WERI-Rb-1 (cell line): ENCODE measurements at regions not wholly inside any gene's neighbourhood (a gene's known extent, or its start where the extent isn't known, plus 50 kb on each side); places are given as distances from the start of the nearest gene placed in this dataset.

Source experiments
- DNase-seq: peaks from one replicate; pipeline ENCODE4 v3.0.0-alpha.2; 2020
- H3K27ac ChIP-seq: fragments of 250-450 bp; sonication (Bioruptor Pico); 2 replicates; pipeline ENCODE4 v1.5.1; 2020; ENCODE audit warnings: mild to moderate bottlenecking, moderate library complexity
- H3K27me3 ChIP-seq: fragments of 250-450 bp; sonication (Bioruptor Pico); 2 replicates; pipeline ENCODE4 v1.5.1; 2021; ENCODE audit warnings: mild to moderate bottlenecking, low read depth, moderate library complexity; ENCODE audit not compliant: insufficient read depth, severe bottlenecking
- H3K36me3 ChIP-seq: fragments of 250-450 bp; sonication (Bioruptor Pico); 2 replicates; pipeline ENCODE4 v1.5.1; 2020; ENCODE audit warnings: mild to moderate bottlenecking, moderate library complexity
- H3K4me3 ChIP-seq: 2 replicates; pipeline ENCODE4 v1.5.1; 2011; ENCODE audit warnings: low read depth, mild to moderate bottlenecking, control low read depth, low read length
- H3K9me3 ChIP-seq: fragments of 250-450 bp; sonication (Bioruptor Pico); 2 replicates; pipeline ENCODE4 v1.5.1; 2021; ENCODE audit warnings: mild to moderate bottlenecking, moderate library complexity; ENCODE audit not compliant: severe bottlenecking
- TF ChIP-seq, protein P1 (sequence below): IDR thresholded peaks from 2 replicates; pipeline ENCODE4 v1.5.1; 2011; ENCODE audit warnings: low read depth, mild to moderate bottlenecking, control low read depth, inconsistent platforms, low read length

DNA sequence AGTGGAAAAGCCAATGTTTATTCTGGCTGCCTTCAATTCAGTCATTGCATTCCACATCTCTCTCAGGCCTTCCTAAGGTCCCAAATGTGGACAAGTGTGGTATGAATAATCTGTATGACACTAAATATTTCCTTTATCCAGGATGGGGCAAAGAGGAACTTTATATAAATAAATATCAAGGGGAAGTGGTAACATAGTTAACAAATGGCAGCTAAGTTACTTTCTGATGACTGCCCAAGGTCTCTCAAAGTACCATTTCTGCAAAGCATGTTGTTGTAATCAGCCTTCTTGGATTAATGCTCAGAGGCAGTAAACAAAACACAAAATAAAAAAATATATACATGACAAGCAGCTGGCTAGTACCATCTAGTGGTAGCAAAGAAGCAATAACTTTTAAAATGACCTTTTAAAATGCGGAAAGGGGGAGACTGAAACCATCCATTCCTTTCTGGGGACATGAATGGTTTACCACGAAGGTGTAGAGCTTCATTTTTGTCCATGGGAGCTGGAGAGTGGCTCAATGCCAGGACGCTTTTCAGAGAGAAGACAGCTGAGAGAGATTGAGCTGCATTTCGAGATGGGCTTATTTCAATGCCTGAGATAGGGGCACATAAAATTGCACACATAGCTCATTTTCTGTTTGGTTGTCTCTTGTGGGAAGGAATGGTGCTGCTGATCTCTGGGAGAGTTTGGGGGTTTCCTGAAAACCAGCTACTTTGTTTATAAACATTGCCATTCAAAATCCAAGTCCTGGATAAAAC lies 259.2 kb downstream of the RFC3 start:
- TF ChIP-seq, protein P1, sequence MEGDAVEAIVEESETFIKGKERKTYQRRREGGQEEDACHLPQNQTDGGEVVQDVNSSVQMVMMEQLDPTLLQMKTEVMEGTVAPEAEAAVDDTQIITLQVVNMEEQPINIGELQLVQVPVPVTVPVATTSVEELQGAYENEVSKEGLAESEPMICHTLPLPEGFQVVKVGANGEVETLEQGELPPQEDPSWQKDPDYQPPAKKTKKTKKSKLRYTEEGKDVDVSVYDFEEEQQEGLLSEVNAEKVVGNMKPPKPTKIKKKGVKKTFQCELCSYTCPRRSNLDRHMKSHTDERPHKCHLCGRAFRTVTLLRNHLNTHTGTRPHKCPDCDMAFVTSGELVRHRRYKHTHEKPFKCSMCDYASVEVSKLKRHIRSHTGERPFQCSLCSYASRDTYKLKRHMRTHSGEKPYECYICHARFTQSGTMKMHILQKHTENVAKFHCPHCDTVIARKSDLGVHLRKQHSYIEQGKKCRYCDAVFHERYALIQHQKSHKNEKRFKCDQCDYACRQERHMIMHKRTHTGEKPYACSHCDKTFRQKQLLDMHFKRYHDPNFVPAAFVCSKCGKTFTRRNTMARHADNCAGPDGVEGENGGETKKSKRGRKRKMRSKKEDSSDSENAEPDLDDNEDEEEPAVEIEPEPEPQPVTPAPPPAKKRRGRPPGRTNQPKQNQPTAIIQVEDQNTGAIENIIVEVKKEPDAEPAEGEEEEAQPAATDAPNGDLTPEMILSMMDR = 0 out of 2 replicates have a peak, but pooled peaks have one; percentile 14
- H3K27ac ChIP-seq = no peak overlapping the region
- H3K27me3 ChIP-seq = no peaks in the 10 kb centered on the region
- no peaks in the 10 kb centered on the region for H3K36me3 ChIP-seq
- no peak for DNase-seq
- no peak overlapping the region for H3K4me3 ChIP-seq
- H3K9me3 ChIP-seq = peaks cover 2% of the 10 kb centered on the region

DNA sequence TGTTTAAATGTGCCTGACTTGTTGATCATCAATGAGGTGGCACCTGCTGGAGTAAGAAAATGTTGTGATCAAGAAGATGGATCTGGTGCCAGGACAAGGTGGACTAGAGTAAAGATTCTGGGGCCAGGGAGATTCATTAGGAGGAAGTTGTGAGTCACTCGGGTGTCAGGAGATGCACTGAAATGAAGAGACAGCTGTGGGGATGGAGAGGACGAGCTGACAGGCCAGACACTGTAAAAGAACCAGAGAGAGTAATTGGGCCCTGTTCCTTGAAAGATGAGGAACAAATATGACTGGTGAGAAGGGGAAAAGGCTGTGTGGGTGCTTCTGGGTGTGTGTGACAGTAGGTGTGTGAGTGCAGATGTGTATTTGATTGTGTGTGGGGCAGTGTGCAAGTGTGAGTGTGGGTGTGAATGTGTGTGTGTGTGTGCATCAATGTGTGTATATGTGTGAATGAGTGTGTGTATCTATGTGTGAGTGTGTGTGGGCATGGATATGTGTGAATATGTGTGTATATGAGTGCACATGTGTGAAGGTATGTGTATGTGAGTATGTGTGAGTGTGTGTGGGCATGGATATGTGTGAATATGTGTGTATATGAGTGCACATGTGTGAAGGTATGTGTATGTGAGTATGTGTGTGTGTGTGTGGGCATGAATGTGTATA lies 260.5 kb downstream of the RFC3 start:
- Histone ChIP-seq H3K36me3 (no peaks in the 10 kb centered on the region), H3K4me3 (no peak overlapping the region), H3K27me3 (no peaks in the 10 kb centered on the region), H3K27ac (no peak overlapping the region), H3K9me3 (peaks cover 2% of the 10 kb centered on the region)
- TF ChIP-seq, protein P1 = no peak
- no peak for DNase-seq

DNA sequence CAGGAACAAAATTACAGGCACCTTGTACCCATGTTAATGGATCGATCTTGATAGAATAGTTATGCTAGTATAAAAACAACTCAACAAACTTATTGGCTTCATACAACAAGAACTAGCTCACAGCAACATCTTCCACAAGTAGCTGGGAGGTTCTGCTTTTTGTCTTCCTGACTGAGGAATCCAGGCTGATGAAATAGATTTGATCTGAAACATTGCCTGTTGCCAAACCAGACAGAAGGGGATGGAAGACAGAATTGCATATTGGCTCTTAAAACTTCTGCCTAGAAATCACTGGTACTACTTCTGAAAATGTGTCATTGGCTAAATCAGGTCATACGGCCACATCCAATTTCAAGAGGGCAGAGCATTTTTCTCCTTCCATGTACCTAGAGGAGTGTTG lies 267.3 kb downstream of the RFC3 start:
- no peaks in the 10 kb centered on the region for H3K9me3 ChIP-seq
- H3K27me3 ChIP-seq = no peaks in the 10 kb centered on the region
- no peak for DNase-seq
- no peak overlapping the region for H3K4me3 ChIP-seq
- no peaks in the 10 kb centered on the region for H3K36me3 ChIP-seq
- no peak overlapping the region for H3K27ac ChIP-seq
- TF ChIP-seq, protein P1 = no peak

DNA sequence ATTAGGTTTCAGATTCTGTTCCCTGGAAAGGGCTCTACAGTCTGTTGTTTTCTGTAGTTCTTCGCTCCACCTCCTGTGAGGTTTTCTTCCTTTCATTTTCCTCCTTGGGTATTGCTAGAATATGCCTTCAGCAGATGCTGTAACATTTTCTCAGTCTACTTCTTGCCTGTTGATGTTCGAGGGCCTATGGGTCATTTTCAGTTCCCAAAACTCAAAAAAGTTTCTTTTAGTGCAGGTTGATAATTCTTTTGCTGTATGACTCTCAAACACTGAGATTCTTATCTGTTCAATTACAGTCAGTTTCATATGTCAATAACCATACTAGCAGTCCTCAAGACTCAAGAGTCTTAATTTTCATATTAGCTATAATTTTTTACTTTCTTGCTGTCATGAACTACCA lies 268.3 kb downstream of the RFC3 start:
- TF ChIP-seq, protein P1 = no peak
- Histone ChIP-seq H3K27ac (no peak overlapping the region), H3K4me3 (no peak overlapping the region), H3K27me3 (no peaks in the 10 kb centered on the region), H3K9me3 (no peaks in the 10 kb centered on the region), H3K36me3 (no peaks in the 10 kb centered on the region)
- no peak for DNase-seq

DNA sequence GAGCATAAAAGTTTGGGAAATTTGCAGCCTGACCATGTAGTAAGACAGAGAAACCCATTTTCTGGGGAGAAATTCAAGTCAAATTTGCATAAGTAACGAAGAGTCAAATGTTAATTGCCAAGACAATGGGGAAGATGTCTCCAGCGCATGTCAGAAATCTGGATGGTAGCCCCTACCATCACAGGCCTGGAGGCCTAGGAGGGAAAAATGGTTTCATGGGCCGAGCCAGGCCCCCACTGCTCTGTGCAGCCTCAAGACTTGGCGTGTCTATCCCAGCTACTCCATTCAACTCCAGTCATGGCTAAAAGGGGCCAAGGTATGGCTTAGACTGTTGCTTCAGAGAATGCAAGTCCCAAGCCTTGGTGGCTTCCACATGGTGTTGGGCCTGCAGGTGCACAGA lies 269.8 kb downstream of the RFC3 start:
- Histone ChIP-seq H3K9me3 (no peaks in the 10 kb centered on the region), H3K4me3 (no peak overlapping the region), H3K27ac (no peak overlapping the region), H3K36me3 (no peaks in the 10 kb centered on the region), H3K27me3 (no peaks in the 10 kb centered on the region)
- no peak for DNase-seq
- TF ChIP-seq, protein P1 = no peak
